ENCODE measurements at regions not wholly inside any gene's neighbourhood (a gene's known extent, or its start where the extent isn't known, plus 50 kb on each side); places are given as distances from the start of the nearest gene placed in this dataset.

- no peak overlapping the region for H2AFZ ChIP-seq (ENCODE audit: control insufficient read depth, low read depth, low read length)
- in situ Hi-C loops (cut with MboI), result no loop called here
- no peak overlapping the region for H3K4me3 ChIP-seq
- ChIA-PET SMC1A (ENCODE audit: uncharacterized antibody, unreplicated experiment) (interaction anchor here (0.8 to 1.9 kb wide), 5 partner anchors 10 to 428 kb away, joined by 3 to 5 read pairs (median 3); no protein-coding TSS in a partner anchor), POLR2A (no interaction called here), RAD21 (ENCODE audit: unreplicated experiment) (no interaction called here), CTCF (no interaction called here)
- BruUV-seq (replicated peaks), result no TSS peak
- FAIRE-seq (no peak), ATAC-seq (no peak), DNase-seq (ENCODE audit: low read depth, low spot score) (no peak)
- H3K79me2 ChIP-seq (ENCODE audit: control insufficient read depth, insufficient read depth, low read length), result no peaks in the 10 kb centered on the region
- no peaks in the 10 kb centered on the region for H4K20me1 ChIP-seq (ENCODE audit: control insufficient read depth, insufficient read depth)
- intact Hi-C loops (cut with micrococcal nuclease; ENCODE audit: unreplicated experiment), result no loop called here
- H3K27me3 ChIP-seq (replicated peaks in 1 of 2; ENCODE audit: control insufficient read depth in 2 of 2, insufficient read depth in 2 of 2, low read length in 1 of 2), result no peaks in the 10 kb centered on the region
- no peaks in the 10 kb centered on the region for H3K4me1 ChIP-seq (ENCODE audit: control insufficient read depth, insufficient read depth, low read length)
- no peak overlapping the region for H3K4me2 ChIP-seq (ENCODE audit: control insufficient read depth, insufficient read depth)
- no peak overlapping the region for H3K9ac ChIP-seq (ENCODE audit: control insufficient read depth, insufficient read depth, low read length)
- 20% methylated on average over 2 of the region's 2 CpGs for WGBS (ENCODE audit: insufficient coverage, insufficient replicate concordance, low lambda C conversion rate, missing lambda C conversion rate)
- H3K9me3 ChIP-seq (replicated peaks; ENCODE audit: control insufficient read depth, insufficient read depth, low read length), result no peaks in the 10 kb centered on the region
- no peaks in the 10 kb centered on the region for H3K36me3 ChIP-seq (ENCODE audit: control insufficient read depth in 2 of 2, insufficient read depth in 2 of 2, low read length in 1 of 2)
- no peak overlapping the region for H3K27ac ChIP-seq (ENCODE audit: control insufficient read depth, insufficient read depth)
- TF ChIP-seq HDAC2 (IDR thresholded peaks at IDR 0.05) (no peak), MEF2A (IDR thresholded peaks at IDR 0.05; ENCODE audit: insufficient read depth, low read depth, low read length) (no peak), MEF2B (IDR thresholded peaks at IDR 0.05; ENCODE audit: partially characterized antibody, poor library complexity, severe bottlenecking) (no peak), NRF1 (conservative IDR thresholded peaks at IDR 0.05; ENCODE audit: low read depth, low read length) (no peak), POLR2AphosphoS5 (IDR thresholded peaks at IDR 0.05; ENCODE audit: low read length) (no peak)
Observed at GRCh38 chr1:82491301-82492048, 690.7 kb downstream of the ADGRL2 start.

GRCh38 chr1:82487778-82488177 is 687.0 kb downstream of the ADGRL2 start:
- in situ Hi-C loops (cut with MboI), result no loop called here
- no peaks in the 10 kb centered on the region for H3K36me3 ChIP-seq (ENCODE audit: control insufficient read depth in 2 of 2, insufficient read depth in 2 of 2, low read length in 1 of 2)
- no peaks in the 10 kb centered on the region for H3K27me3 ChIP-seq (replicated peaks in 1 of 2; ENCODE audit: control insufficient read depth in 2 of 2, insufficient read depth in 2 of 2, low read length in 1 of 2)
- no peaks in the 10 kb centered on the region for H4K20me1 ChIP-seq (ENCODE audit: control insufficient read depth, insufficient read depth)
- WGBS (ENCODE audit: insufficient coverage, insufficient replicate concordance, low lambda C conversion rate, missing lambda C conversion rate), result 32% methylated on average over 3 of the region's 3 CpGs
- CTCF ChIA-PET, result no interaction called here
- no peak for FAIRE-seq
- no peaks in the 10 kb centered on the region for H3K9me3 ChIP-seq (replicated peaks; ENCODE audit: control insufficient read depth, insufficient read depth, low read length)
- H3K79me2 ChIP-seq (ENCODE audit: control insufficient read depth, insufficient read depth, low read length), result no peaks in the 10 kb centered on the region
- POLR2A ChIA-PET, result no interaction called here
- no peak overlapping the region for H3K4me2 ChIP-seq (ENCODE audit: control insufficient read depth, insufficient read depth)
- SMC1A ChIA-PET (ENCODE audit: uncharacterized antibody, unreplicated experiment), result interaction anchor here (0.6 to 1.2 kb wide), 3 partner anchors 13 to 44 kb away, joined by 3 read pairs; no protein-coding TSS in a partner anchor
- no peaks in the 10 kb centered on the region for H3K4me1 ChIP-seq (ENCODE audit: control insufficient read depth, insufficient read depth, low read length)
- intact Hi-C loops (cut with micrococcal nuclease; ENCODE audit: unreplicated experiment), result no loop called here
- RAD21 ChIA-PET (ENCODE audit: unreplicated experiment), result no interaction called here
- H2AFZ ChIP-seq (ENCODE audit: control insufficient read depth, low read depth, low read length), result no peak overlapping the region
- H3K27ac ChIP-seq (ENCODE audit: control insufficient read depth, insufficient read depth), result no peak overlapping the region
- H3K4me3 ChIP-seq, result no peak overlapping the region
- no peak for DNase-seq (ENCODE audit: low read depth, low spot score)
- BruUV-seq (replicated peaks), result no TSS peak
- H3K9ac ChIP-seq (ENCODE audit: control insufficient read depth, insufficient read depth, low read length), result no peak overlapping the region
- no peak for ATAC-seq
- TF ChIP-seq RCOR1 (conservative IDR thresholded peaks at IDR 0.05; ENCODE audit: low read depth, low read length) (no peak), ASH2L (IDR thresholded peaks at IDR 0.05; ENCODE audit: borderline replicate concordance, low read depth) (no peak), ZNF207 (IDR thresholded peaks at IDR 0.05; ENCODE audit: borderline replicate concordance) (no peak), MEF2B (IDR thresholded peaks at IDR 0.05; ENCODE audit: partially characterized antibody, poor library complexity, severe bottlenecking) (no peak), TBL1XR1 (IDR thresholded peaks at IDR 0.05; ENCODE audit: low read depth, low read length) (no peak), PAX5 (IDR thresholded peaks at IDR 0.05; ENCODE audit: borderline replicate concordance, low read depth, low read length) (no peak), IRF4 (IDR thresholded peaks at IDR 0.05; ENCODE audit: low read depth, low read length) (no peak), MYC (IDR thresholded peaks at IDR 0.05; ENCODE audit: insufficient read depth, insufficient read length, insufficient replicate concordance, low read length, severe bottlenecking) (no peak), E4F1 (IDR thresholded peaks at IDR 0.05; ENCODE audit: borderline replicate concordance, partially characterized antibody) (no peak), CEBPB (IDR thresholded peaks at IDR 0.05; ENCODE audit: borderline replicate concordance in 1 of 2, low read depth in 2 of 2, low read length in 2 of 2) (no peak), IKZF2 (IDR thresholded peaks at IDR 0.05) (no peak), SIX5 (IDR thresholded peaks at IDR 0.05; ENCODE audit: low read depth, low read length, severe bottlenecking) (no peak), HDAC2 (IDR thresholded peaks at IDR 0.05) (no peak)
